ENCODE measurements at regions not wholly inside any gene's neighbourhood (a gene's known extent, or its start where the extent isn't known, plus 50 kb on each side); places are given as distances from the start of the nearest gene placed in this dataset.

DNA sequence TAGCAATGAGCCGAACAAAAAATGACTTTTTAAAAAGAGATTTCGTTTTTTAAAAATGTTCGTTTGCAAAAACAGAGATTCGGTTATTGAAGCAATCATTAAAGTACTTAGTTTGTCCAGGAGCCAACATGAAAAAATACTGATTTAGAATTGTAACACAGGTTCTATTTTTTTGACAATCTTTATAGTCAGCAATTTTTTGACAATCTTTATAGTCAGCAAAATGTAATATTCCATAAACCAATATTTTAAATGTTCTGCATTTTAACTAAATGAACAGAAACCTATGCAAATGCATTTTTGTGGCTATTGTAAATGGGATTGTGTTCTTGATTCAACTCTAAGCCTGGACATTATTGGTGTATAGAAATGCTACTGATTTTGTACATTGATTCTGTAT is 161.8 kb downstream of the DSEL start:
- Mint-ChIP-seq H3K9me3 (no peaks in the 10 kb centered on the region), H3K27ac (no peak overlapping the region), H3K4me1 (peaks cover 0 to 3% (median 0%) of the 10 kb centered on the region in 3 donors), H3K27me3 (peaks cover 2 to 3% of the 10 kb centered on the region in 2 donors), H3K36me3 (no peaks in the 10 kb centered on the region), H3K4me3 (no peak overlapping the region)
- DNase-seq (no peak), ATAC-seq (replicated peaks in 1 of 4) (no peak)
- WGBS (ENCODE audit: insufficient coverage), result 86% methylated on average over 4 of the region's 4 CpGs
- Histone ChIP-seq H3K27ac (ENCODE audit: low read length) (no peak overlapping the region), H3K36me3 (ENCODE audit: control insufficient read depth in 2 of 2, extremely low read depth in 1 of 2, insufficient read depth in 1 of 2, low read length in 1 of 2) (no peaks in the 10 kb centered on the region), H3K4me1 (ENCODE audit: control insufficient read depth in 1 of 2, extremely low read depth in 1 of 2, insufficient read depth in 2 of 2, low read length in 2 of 2) (no peaks in the 10 kb centered on the region), H3K4me3 (ENCODE audit: control insufficient read depth in 1 of 2, extremely low read depth in 1 of 2, low read length in 1 of 2) (no peak overlapping the region), H3K27me3 (replicated peaks in 1 of 2; ENCODE audit: control insufficient read depth in 2 of 2, extremely low read depth in 1 of 2, insufficient read depth in 2 of 2, low read length in 1 of 2) (no peaks in the 10 kb centered on the region), H3K9me3 (no peaks in the 10 kb centered on the region)
- ChIA-PET POLR2A (interaction anchor here in 1 of 2 donors (0.6 kb wide), 1 partner anchor 21 kb away, joined by 6 read pairs; no protein-coding TSS in a partner anchor), CTCF (no interaction called here)

DNA sequence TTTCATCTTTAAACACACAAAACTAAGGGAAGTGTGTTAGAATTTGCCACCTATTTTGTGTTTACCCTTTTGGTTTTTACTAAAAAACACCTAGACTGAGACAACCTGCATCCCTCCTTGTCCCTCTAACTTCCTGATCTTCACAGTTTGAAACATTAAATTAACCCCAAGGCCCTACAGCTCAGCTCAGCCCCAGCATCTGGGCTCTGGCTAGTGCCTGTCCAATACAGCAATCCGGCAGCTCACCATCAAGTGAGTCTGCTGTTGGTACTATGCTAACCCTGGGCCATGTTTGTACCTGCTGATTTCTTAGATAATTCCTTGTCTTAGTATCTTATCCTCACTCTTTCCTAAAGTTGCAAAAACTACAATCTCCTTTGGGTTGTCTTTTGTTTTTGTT is 162.4 kb downstream of the DSEL start:
- Mint-ChIP-seq H3K9me3 (no peaks in the 10 kb centered on the region), H3K4me1 (no peaks in the 10 kb centered on the region), H3K27me3 (peaks cover 2 to 3% of the 10 kb centered on the region in 2 donors), H3K36me3 (no peaks in the 10 kb centered on the region), H3K4me3 (no peak overlapping the region), H3K27ac (no peak overlapping the region)
- H3K27ac ChIP-seq (ENCODE audit: low read length), result no peak overlapping the region
- POLR2A ChIA-PET, result no interaction called here
- CTCF ChIA-PET, result no interaction called here
- no peaks in the 10 kb centered on the region for H3K27me3 ChIP-seq (replicated peaks in 1 of 2; ENCODE audit: control insufficient read depth in 2 of 2, extremely low read depth in 1 of 2, insufficient read depth in 2 of 2, low read length in 1 of 2)
- ATAC-seq (replicated peaks in 1 of 4) (no peak), DNase-seq (no peak)
- no peaks in the 10 kb centered on the region for H3K9me3 ChIP-seq
- H3K36me3 ChIP-seq (ENCODE audit: control insufficient read depth in 2 of 2, extremely low read depth in 1 of 2, insufficient read depth in 1 of 2, low read length in 1 of 2), result no peaks in the 10 kb centered on the region
- no peaks in the 10 kb centered on the region for H3K4me1 ChIP-seq (ENCODE audit: control insufficient read depth in 1 of 2, extremely low read depth in 1 of 2, insufficient read depth in 2 of 2, low read length in 2 of 2)
- 0% methylated on average over 1 of the region's 1 CpG for WGBS (ENCODE audit: insufficient coverage)
- H3K4me3 ChIP-seq (ENCODE audit: control insufficient read depth in 1 of 2, extremely low read depth in 1 of 2, low read length in 1 of 2), result no peak overlapping the region

GRCh38 chr18:67347438-67347837 is 169.1 kb downstream of the DSEL start:
- ChIA-PET CTCF (no interaction called here), POLR2A (no interaction called here)
- H3K4me1 ChIP-seq (ENCODE audit: control insufficient read depth in 1 of 2, extremely low read depth in 1 of 2, insufficient read depth in 2 of 2, low read length in 2 of 2), result no peaks in the 10 kb centered on the region
- no peaks in the 10 kb centered on the region for H3K9me3 Mint-ChIP-seq
- H3K27ac ChIP-seq (ENCODE audit: low read length), result no peak overlapping the region
- no peak overlapping the region for H3K4me3 ChIP-seq (ENCODE audit: control insufficient read depth in 1 of 2, extremely low read depth in 1 of 2, low read length in 1 of 2)
- no peaks in the 10 kb centered on the region for H3K9me3 ChIP-seq
- no peaks in the 10 kb centered on the region for H3K36me3 ChIP-seq (ENCODE audit: control insufficient read depth in 2 of 2, extremely low read depth in 1 of 2, insufficient read depth in 1 of 2, low read length in 1 of 2)
- no peak overlapping the region for H3K27ac Mint-ChIP-seq
- H3K27me3 Mint-ChIP-seq, result no peaks in the 10 kb centered on the region
- no peaks in the 10 kb centered on the region for H3K36me3 Mint-ChIP-seq
- H3K4me3 Mint-ChIP-seq, result no peak overlapping the region
- no peak for ATAC-seq (replicated peaks in 1 of 4)
- H3K4me1 Mint-ChIP-seq, result no peaks in the 10 kb centered on the region
- H3K27me3 ChIP-seq (replicated peaks in 1 of 2; ENCODE audit: control insufficient read depth in 2 of 2, extremely low read depth in 1 of 2, insufficient read depth in 2 of 2, low read length in 1 of 2), result no peaks in the 10 kb centered on the region
- no peak for DNase-seq
- WGBS (ENCODE audit: insufficient coverage), result no CpG with 5 or more reads among the region's 1 CpG

DNA sequence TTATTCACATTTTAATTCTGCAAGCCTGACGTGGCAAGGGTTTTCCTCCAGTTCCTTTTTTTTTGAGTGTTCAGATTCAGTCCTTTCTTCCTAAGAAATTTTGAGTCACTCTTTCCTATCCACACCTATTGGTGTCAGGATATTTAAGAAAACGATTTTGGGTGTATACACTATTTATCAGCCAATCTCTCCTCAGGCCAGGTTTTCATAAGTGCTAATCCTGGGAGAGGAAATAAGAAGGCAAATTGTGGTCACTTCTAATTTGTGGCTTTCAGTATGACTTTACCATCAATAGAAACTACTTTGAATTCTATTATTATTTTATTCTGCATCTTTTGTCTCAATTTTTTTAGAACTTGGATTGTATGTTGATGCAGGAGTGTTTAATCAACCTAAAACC is 174.4 kb downstream of the DSEL start:
- peaks cover 0 to 7% (median 0%) of the 10 kb centered on the region in 3 donors for H3K9me3 Mint-ChIP-seq
- Histone ChIP-seq H3K27ac (ENCODE audit: low read length) (no peak overlapping the region), H3K4me3 (ENCODE audit: control insufficient read depth in 1 of 2, extremely low read depth in 1 of 2, low read length in 1 of 2) (no peak overlapping the region), H3K36me3 (ENCODE audit: control insufficient read depth in 2 of 2, extremely low read depth in 1 of 2, insufficient read depth in 1 of 2, low read length in 1 of 2) (no peaks in the 10 kb centered on the region), H3K4me1 (ENCODE audit: control insufficient read depth in 1 of 2, extremely low read depth in 1 of 2, insufficient read depth in 2 of 2, low read length in 2 of 2) (no peaks in the 10 kb centered on the region), H3K9me3 (peaks cover 3% of the 10 kb centered on the region), H3K27me3 (replicated peaks in 1 of 2; ENCODE audit: control insufficient read depth in 2 of 2, extremely low read depth in 1 of 2, insufficient read depth in 2 of 2, low read length in 1 of 2) (no peaks in the 10 kb centered on the region)
- DNase-seq (no peak), ATAC-seq (replicated peaks in 1 of 4) (no peak)
- ChIA-PET CTCF (no interaction called here), POLR2A (no interaction called here)
- no peak overlapping the region for H3K4me3 Mint-ChIP-seq
- no CpG with 5 or more reads among the region's 2 CpGs for WGBS (ENCODE audit: insufficient coverage)
- no peaks in the 10 kb centered on the region for H3K27me3 Mint-ChIP-seq
- H3K4me1 Mint-ChIP-seq, result no peaks in the 10 kb centered on the region
- H3K36me3 Mint-ChIP-seq, result no peaks in the 10 kb centered on the region
- H3K27ac Mint-ChIP-seq, result no peak overlapping the region

GRCh38 chr18:67337696-67338095 is 178.8 kb downstream of the DSEL start:
- Histone ChIP-seq H3K27ac (ENCODE audit: low read length) (no peak overlapping the region), H3K36me3 (ENCODE audit: control insufficient read depth in 2 of 2, extremely low read depth in 1 of 2, insufficient read depth in 1 of 2, low read length in 1 of 2) (no peaks in the 10 kb centered on the region), H3K27me3 (replicated peaks in 1 of 2; ENCODE audit: control insufficient read depth in 2 of 2, extremely low read depth in 1 of 2, insufficient read depth in 2 of 2, low read length in 1 of 2) (no peaks in the 10 kb centered on the region), H3K4me3 (ENCODE audit: control insufficient read depth in 1 of 2, extremely low read depth in 1 of 2, low read length in 1 of 2) (no peak overlapping the region), H3K9me3 (peaks cover 3% of the 10 kb centered on the region), H3K4me1 (ENCODE audit: control insufficient read depth in 1 of 2, extremely low read depth in 1 of 2, insufficient read depth in 2 of 2, low read length in 2 of 2) (no peaks in the 10 kb centered on the region)
- H3K27ac Mint-ChIP-seq, result no peak overlapping the region
- 43% methylated on average over 1 of the region's 1 CpG for WGBS (ENCODE audit: insufficient coverage)
- peaks cover 4 to 15% (median 5%) of the 10 kb centered on the region in 3 donors for H3K9me3 Mint-ChIP-seq
- POLR2A ChIA-PET, result no interaction called here
- no peak overlapping the region for H3K4me3 Mint-ChIP-seq
- H3K36me3 Mint-ChIP-seq, result no peaks in the 10 kb centered on the region
- peaks cover 0 to 5% of the 10 kb centered on the region in 2 donors for H3K27me3 Mint-ChIP-seq
- ATAC-seq (replicated peaks in 1 of 4), result no peak
- DNase-seq, result no peak
- no peaks in the 10 kb centered on the region for H3K4me1 Mint-ChIP-seq
- CTCF ChIA-PET, result no interaction called here

GRCh38 chr18:67331857-67332256 is 184.7 kb downstream of the DSEL start:
- Mint-ChIP-seq H3K36me3 (no peaks in the 10 kb centered on the region), H3K4me3 (no peak overlapping the region), H3K9me3 (peaks cover 4 to 8% (median 5%) of the 10 kb centered on the region in 3 donors), H3K4me1 (no peaks in the 10 kb centered on the region), H3K27me3 (peaks cover 2 to 5% of the 10 kb centered on the region in 2 donors), H3K27ac (no peak overlapping the region)
- no peaks in the 10 kb centered on the region for H3K9me3 ChIP-seq
- H3K4me3 ChIP-seq (ENCODE audit: control insufficient read depth in 1 of 2, extremely low read depth in 1 of 2, low read length in 1 of 2), result no peak overlapping the region
- no peak overlapping the region for H3K27ac ChIP-seq (ENCODE audit: low read length)
- DNase-seq (no peak), ATAC-seq (replicated peaks in 1 of 4) (no peak)
- ChIA-PET CTCF (no interaction called here), POLR2A (no interaction called here)
- no peaks in the 10 kb centered on the region for H3K27me3 ChIP-seq (replicated peaks in 1 of 2; ENCODE audit: control insufficient read depth in 2 of 2, extremely low read depth in 1 of 2, insufficient read depth in 2 of 2, low read length in 1 of 2)
- no peaks in the 10 kb centered on the region for H3K36me3 ChIP-seq (ENCODE audit: control insufficient read depth in 2 of 2, extremely low read depth in 1 of 2, insufficient read depth in 1 of 2, low read length in 1 of 2)
- H3K4me1 ChIP-seq (ENCODE audit: control insufficient read depth in 1 of 2, extremely low read depth in 1 of 2, insufficient read depth in 2 of 2, low read length in 2 of 2), result no peaks in the 10 kb centered on the region
- WGBS (ENCODE audit: insufficient coverage), result no CpG with 5 or more reads among the region's 1 CpG

- Mint-ChIP-seq H3K27me3 (no peaks in the 10 kb centered on the region), H3K36me3 (no peaks in the 10 kb centered on the region), H3K9me3 (peaks cover 0 to 12% (median 0%) of the 10 kb centered on the region in 3 donors), H3K27ac (no peak overlapping the region), H3K4me3 (no peak overlapping the region), H3K4me1 (no peaks in the 10 kb centered on the region)
- H3K4me1 ChIP-seq (ENCODE audit: control insufficient read depth in 1 of 2, extremely low read depth in 1 of 2, insufficient read depth in 2 of 2, low read length in 2 of 2), result no peaks in the 10 kb centered on the region
- H3K27me3 ChIP-seq (replicated peaks in 1 of 2; ENCODE audit: control insufficient read depth in 2 of 2, extremely low read depth in 1 of 2, insufficient read depth in 2 of 2, low read length in 1 of 2), result no peaks in the 10 kb centered on the region
- H3K4me3 ChIP-seq (ENCODE audit: control insufficient read depth in 1 of 2, extremely low read depth in 1 of 2, low read length in 1 of 2), result no peak overlapping the region
- no peak overlapping the region for H3K27ac ChIP-seq (ENCODE audit: low read length)
- ATAC-seq (replicated peaks in 1 of 4) (no peak), DNase-seq (no peak)
- WGBS (ENCODE audit: insufficient coverage), result no CpG with 5 or more reads among the region's 2 CpGs
- no peaks in the 10 kb centered on the region for H3K9me3 ChIP-seq
- POLR2A ChIA-PET, result no interaction called here
- CTCF ChIA-PET, result no interaction called here
- H3K36me3 ChIP-seq (ENCODE audit: control insufficient read depth in 2 of 2, extremely low read depth in 1 of 2, insufficient read depth in 1 of 2, low read length in 1 of 2), result no peaks in the 10 kb centered on the region
Observed at GRCh38 chr18:67319109-67319508, 197.4 kb downstream of the DSEL start.

Measured in T-cell (primary cell).